Choroid plexus epithelial cell (primary cell): ENCODE measurements at regions not wholly inside any gene's neighbourhood (a gene's known extent, or its start where the extent isn't known, plus 50 kb on each side); places are given as distances from the start of the nearest gene placed in this dataset.
"Not testable (repeated sequence)": the region's sequence is repeated elsewhere in the genome, so short reads cannot be mapped to it uniquely, and the experiment has no call there.

ENCODE experiments used
- DNase-seq: peaks from one replicate; pipeline ENCODE4 v3.0.0-alpha.2; 2010; ENCODE audit warnings: low read depth
- H3K4me3 ChIP-seq: 2 replicates; pipeline ENCODE4 v1.5.1; 2011; ENCODE audit warnings: low read depth, mild to moderate bottlenecking, control low read depth, low read length, moderate library complexity
- TF ChIP-seq, protein P1 (sequence below): conservative IDR thresholded peaks from 2 replicates; pipeline ENCODE4 v1.5.1; 2011; ENCODE audit warnings: low read depth, mild to moderate bottlenecking, control low read depth, inconsistent platforms, low read length, moderate library complexity

DNA sequence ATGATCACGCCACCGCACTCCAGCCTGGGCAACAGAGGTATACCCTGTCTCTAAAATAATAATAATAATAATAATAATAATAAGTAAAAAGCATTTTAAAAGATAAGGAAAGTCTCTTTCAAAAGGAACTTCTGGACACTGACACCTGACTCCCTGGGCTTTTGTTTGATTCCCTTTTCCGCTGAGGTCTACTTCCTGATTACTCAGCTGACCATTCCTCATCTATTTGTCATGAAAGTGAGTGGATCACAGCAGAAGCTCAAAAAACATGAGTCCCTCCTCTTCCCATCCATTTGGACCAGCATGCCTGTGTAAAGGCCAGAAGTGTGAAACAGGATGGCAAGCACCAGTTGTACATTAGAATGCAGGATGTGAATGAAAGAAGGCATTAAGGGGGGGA is 61.1 kb upstream of the FBXO28 start:
- DNase-seq: peak; percentile 59
- H3K4me3 ChIP-seq: no peak overlapping the region
- TF ChIP-seq, protein P1, sequence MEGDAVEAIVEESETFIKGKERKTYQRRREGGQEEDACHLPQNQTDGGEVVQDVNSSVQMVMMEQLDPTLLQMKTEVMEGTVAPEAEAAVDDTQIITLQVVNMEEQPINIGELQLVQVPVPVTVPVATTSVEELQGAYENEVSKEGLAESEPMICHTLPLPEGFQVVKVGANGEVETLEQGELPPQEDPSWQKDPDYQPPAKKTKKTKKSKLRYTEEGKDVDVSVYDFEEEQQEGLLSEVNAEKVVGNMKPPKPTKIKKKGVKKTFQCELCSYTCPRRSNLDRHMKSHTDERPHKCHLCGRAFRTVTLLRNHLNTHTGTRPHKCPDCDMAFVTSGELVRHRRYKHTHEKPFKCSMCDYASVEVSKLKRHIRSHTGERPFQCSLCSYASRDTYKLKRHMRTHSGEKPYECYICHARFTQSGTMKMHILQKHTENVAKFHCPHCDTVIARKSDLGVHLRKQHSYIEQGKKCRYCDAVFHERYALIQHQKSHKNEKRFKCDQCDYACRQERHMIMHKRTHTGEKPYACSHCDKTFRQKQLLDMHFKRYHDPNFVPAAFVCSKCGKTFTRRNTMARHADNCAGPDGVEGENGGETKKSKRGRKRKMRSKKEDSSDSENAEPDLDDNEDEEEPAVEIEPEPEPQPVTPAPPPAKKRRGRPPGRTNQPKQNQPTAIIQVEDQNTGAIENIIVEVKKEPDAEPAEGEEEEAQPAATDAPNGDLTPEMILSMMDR: no peak

DNA sequence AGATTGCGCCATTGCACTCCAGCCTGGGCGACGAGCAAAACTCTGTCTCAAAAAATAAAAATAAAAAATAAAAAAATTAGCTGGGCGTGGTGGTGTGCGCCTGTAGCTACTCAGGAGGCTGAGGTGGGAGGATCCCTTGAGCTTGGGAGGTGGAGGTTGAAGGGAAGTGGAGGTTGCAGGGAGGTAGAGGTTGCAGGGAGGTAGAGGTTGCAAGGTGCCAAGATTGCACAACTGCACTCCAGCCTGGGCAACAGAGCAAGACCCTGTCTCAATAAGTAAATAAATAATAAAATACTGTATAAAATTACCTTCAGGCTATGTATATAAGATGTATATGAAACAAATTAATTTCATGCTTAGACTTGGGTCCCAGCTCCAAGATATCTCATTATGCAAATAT is 62.1 kb upstream of the FBXO28 start:
- not testable (repeated sequence) for DNase-seq

DNA sequence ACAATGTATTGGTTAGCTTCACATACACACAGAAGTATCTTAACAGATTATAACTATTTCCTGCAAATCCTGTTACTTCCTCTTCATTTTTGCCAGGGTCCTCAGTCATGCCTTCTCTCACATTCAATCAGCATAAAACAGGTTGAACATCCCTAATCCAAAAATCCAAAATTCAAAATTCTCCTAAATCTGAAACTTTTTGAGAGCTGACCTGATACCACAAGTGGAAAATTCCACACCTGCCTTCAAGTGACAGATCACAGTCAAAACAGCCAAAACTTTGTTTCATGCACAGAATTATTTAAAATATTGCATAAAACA is 62.9 kb upstream of the FBXO28 start:
- TF ChIP-seq, protein P1: no peak
- no peak for DNase-seq
- H3K4me3 ChIP-seq: no peak overlapping the region

More for the DNA sequence above, 62.1 kb upstream of the FBXO28 start:
- H3K4me3 ChIP-seq: not testable (repeated sequence)

DNA sequence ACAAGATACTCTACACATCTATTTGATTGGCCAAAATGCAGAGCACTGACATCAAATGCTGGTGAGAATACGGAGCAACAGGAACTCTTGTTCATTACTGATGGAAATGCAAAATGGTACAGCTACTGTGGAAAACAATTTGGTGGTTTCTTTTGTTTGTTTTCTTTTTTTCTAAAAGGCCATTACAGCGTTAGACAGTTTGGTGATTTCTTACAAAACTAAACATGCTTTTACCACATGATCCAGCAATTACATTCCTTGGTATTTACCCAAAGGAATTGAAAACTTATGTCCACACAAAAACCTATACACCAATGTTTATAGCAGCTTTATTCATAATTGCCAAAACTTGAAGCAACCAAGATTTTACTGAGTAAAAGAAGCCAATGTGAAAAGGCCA is 66.4 kb upstream of the FBXO28 start:
- H3K4me3 ChIP-seq: no peak overlapping the region
- DNase-seq: no peak
- TF ChIP-seq, protein P1: no peak

DNA sequence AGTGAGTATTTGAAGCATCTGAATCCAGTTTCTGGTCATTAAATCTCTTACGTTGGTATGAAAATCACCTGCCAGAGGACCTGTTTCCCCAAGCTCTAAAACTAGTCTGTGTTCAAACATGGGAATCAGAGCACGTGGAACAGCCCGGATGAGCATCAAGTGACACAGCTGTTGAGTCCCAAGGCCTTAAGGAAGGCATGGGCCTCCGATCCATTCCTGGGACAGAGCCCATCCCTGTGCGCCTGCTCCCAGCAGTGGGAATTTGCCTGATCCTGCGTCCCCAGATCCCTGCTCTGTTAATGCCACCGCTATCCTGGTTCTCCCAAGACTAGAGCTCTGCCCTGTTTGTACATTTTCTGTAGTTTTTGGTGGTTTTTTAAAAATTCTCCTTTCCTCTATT is 68.4 kb upstream of the FBXO28 start:
- TF ChIP-seq, protein P1: no peak
- no peak for DNase-seq
- H3K4me3 ChIP-seq: no peak overlapping the region

DNA sequence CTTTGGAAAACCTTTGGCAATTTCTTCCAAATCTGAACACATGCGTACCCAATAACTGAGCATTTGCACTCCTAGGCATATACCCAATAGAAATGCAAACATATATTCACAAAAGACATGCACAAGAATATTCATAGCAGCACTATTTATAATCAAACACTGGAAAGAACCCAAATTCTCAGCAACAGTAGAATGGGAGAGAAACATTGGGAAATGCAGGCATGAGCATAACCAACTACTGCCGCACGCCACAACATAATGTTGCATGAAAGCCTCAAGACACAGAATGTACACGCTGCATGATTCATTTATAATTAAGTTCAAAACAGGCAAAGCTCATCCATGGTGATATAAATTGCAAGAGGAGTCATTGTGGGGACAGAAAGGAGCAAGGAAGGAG is 69.5 kb upstream of the FBXO28 start:
- H3K4me3 ChIP-seq: no peak overlapping the region
- TF ChIP-seq, protein P1: no peak
- DNase-seq: no peak

DNA sequence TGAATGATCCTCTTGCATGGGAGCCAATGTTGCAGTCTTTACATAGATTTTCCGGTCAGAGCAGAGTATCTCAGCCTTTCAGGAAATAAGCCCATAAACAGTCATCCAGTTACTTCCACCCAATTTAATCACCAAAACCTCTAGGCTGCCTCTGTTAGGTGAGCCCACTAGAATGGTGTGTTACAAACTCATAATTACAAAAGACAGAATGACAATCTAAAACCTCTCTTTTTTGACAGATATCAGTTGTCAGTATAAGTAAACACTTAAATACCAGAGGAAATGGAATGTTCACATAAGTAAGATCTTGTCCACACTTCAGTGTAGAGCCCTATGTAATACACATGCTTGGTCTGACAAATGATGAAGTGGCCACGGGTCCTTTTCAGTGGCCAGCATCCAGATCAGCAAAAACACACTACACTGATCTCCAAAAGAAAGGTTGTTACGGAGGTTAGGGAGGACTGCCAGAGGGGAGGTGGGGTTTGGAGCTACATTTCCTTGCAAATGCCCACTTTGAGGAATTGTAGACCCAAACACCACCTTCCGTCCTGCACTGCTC is 71.3 kb upstream of the FBXO28 start:
- no peak overlapping the region for H3K4me3 ChIP-seq
- no peak for DNase-seq
- TF ChIP-seq, protein P1: no peak

DNA sequence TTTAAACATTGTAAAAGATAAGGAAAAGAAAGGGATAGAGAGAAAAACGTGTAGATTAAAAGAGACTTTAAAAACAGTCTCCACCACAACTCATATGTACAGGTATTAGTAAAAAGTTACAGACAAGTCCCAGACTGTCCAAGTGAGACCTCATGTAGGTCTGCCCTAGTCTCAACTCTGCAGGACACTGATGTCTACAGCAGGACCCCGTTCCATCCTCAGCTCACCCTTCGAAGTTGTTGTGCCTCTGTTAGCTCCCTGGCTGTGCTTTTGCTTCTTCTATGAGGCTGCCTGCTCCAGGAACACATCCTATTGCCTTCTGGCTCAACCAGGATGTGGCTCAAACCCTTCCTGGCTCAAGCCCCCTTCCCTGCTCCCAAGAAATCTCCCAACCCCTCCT is 72.9 kb upstream of the FBXO28 start:
- TF ChIP-seq, protein P1: no peak

DNA sequence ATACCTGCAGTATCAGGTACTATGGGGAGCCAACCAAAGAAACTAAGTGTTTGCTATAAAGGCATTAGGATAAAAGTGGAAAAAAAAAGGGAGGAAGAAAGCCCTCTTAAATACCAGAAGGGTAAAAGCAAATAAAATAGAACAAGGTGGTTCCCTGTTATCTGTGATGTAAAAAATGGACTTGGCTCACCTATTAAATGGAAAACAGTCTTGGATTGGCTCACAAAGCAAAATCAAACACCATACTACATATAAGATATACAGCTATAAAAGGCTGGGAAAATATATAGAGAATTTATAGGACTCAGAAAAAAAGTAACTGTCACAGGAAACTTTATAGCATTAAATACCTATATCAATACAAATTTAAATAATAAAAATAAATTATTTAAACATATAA is 73.5 kb upstream of the FBXO28 start:
- H3K4me3 ChIP-seq, DNase-seq: not testable (repeated sequence)

More for the DNA sequence above, 72.9 kb upstream of the FBXO28 start:
- no peak overlapping the region for H3K4me3 ChIP-seq
- DNase-seq: no peak

DNA sequence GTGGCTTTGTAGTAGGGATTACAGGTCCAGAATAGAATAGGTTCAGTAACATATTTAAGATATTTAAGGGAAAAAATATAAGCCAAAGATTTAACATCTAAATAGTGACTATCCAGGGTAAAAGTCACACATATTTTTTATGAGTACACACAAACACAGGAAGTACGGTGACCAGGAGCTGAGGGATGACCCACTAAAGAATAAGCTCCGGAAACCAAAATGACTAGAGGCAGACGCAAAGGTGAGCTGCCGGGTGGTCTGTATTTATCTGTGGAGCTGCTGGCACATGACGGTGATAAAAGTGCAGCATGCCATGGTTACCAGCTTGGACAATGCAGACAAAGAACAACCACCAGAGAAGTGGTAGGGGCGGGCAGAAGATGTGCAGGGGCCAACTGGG is 73.9 kb upstream of the FBXO28 start:
- not testable (repeated sequence) for DNase-seq

DNA sequence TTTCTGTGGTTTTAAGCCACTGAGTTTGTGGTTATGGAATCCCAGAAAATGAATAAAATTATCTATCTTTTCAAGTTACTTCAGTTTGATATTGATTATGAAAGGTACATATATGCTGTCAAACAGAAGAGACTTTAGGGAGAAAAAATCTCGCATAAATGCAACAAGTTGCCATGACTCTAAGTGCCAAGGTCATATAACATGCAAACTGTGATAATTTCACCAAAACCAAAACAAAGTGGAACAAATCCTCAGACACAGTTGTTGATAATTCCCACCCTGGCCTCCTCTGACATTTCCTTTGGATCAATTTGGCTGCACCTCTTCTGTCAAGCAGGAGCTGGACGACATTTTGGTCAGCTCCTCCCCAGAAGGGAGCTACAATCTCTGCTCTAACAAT is 75.1 kb upstream of the FBXO28 start:
- H3K4me3 ChIP-seq, DNase-seq: not testable (repeated sequence)

More for the DNA sequence above, 73.9 kb upstream of the FBXO28 start:
- H3K4me3 ChIP-seq: not testable (repeated sequence)
